HEK293T (cell line): ENCODE measurements at regions not wholly inside any gene's neighbourhood (a gene's known extent, or its start where the extent isn't known, plus 50 kb on each side); places are given as distances from the start of the nearest gene placed in this dataset.

Experiments used
- ELF4 ChIP-seq: fragments of 450-650 bp; IDR thresholded peaks from 2 replicates; pipeline ENCODE4 v1.6.1; 2017; ENCODE audit warnings: antibody characterized with exemption
- TARDBP ChIP-seq: fragments of 450-650 bp; IDR thresholded peaks from 2 replicates; pipeline ENCODE4 v1.6.1; 2016

DNA sequence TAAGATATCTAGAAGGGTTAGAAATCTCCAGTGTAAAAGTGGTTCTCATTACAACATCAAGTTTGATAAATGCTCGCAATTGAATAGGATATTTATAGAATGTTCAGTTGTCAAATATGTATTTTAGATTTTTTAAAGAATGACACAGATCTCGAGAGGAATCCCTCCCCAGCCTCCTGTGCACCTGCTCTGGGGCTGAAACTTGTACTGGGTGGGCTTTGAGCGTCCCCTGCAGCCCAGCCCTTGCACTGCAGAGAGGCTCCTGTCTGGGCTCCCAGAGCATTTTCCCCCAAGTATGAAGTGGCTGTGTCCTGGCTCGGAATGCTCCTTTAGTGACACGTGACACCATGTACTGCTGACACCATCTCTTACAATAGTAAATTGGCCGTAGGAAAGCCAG, 499.6 kb downstream of the TMEM121 start:
- TF ChIP-seq TARDBP (no peak), ELF4 (no peak)
